NCI-H1436 (cell line): ENCODE measurements at regions not wholly inside any gene's neighbourhood (a gene's known extent, or its start where the extent isn't known, plus 50 kb on each side); places are given as distances from the start of the nearest gene placed in this dataset.

Experiments
- DNase-seq: peaks from one replicate; lab custom pipeline; 2025; lab: John Stamatoyannopoulos, UW

GRCh38 chr21:39105341-39105765 lies 77.9 kb downstream of the PSMG1 start:
- no peak for DNase-seq

GRCh38 chr21:39104911-39105310 lies 78.3 kb downstream of the PSMG1 start:
- no peak for DNase-seq

- no peak for DNase-seq
Measured at GRCh38 chr21:39103689-39104088, 79.6 kb downstream of the PSMG1 start.

GRCh38 chr21:39099859-39100258 lies 83.4 kb downstream of the PSMG1 start:
- no peak for DNase-seq

GRCh38 chr21:39098696-39099200 lies 84.5 kb downstream of the PSMG1 start:
- DNase-seq: no peak

GRCh38 chr21:39097981-39098380 lies 85.3 kb downstream of the PSMG1 start:
- no peak for DNase-seq

- DNase-seq: no peak
Measured at GRCh38 chr21:39097335-39097861, 85.9 kb downstream of the PSMG1 start.

GRCh38 chr21:39096754-39097153 lies 86.5 kb downstream of the PSMG1 start:
- DNase-seq: no peak

- no peak for DNase-seq
Measured at GRCh38 chr21:39095681-39096080, 87.6 kb downstream of the PSMG1 start.

- no peak for DNase-seq
Measured at GRCh38 chr21:39094847-39095579, 88.2 kb downstream of the PSMG1 start.

GRCh38 chr21:39094087-39094780 lies 89.0 kb downstream of the PSMG1 start:
- DNase-seq: no peak

GRCh38 chr21:39093526-39093925 lies 89.7 kb downstream of the PSMG1 start:
- no peak for DNase-seq

GRCh38 chr21:39088831-39089380 lies 94.3 kb downstream of the PSMG1 start:
- DNase-seq: no peak

GRCh38 chr21:39088031-39088370 lies 95.2 kb downstream of the PSMG1 start:
- no peak for DNase-seq

- DNase-seq: no peak
Measured at GRCh38 chr21:39087238-39088030, 95.8 kb downstream of the PSMG1 start.

- no peak for DNase-seq
Measured at GRCh38 chr21:39086547-39086946, 96.7 kb downstream of the PSMG1 start.

GRCh38 chr21:39085843-39086405 lies 97.3 kb downstream of the PSMG1 start:
- DNase-seq: no peak

GRCh38 chr21:39084979-39085729 lies 98.1 kb downstream of the PSMG1 start:
- no peak for DNase-seq

- no peak for DNase-seq
Measured at GRCh38 chr21:39084073-39084472, 99.2 kb downstream of the PSMG1 start.

GRCh38 chr21:39083377-39084008 lies 99.8 kb downstream of the PSMG1 start:
- DNase-seq: no peak
